Lower lobe of right lung (tissue), 2 donors: ENCODE measurements at regions not wholly inside any gene's neighbourhood (a gene's known extent, or its start where the extent isn't known, plus 50 kb on each side); places are given as distances from the start of the nearest gene placed in this dataset.
A peak's percentile ranks its signal among the peaks of the same experiment; 100 is the strongest.

Experiments used
- ATAC-seq, 2 donors: fragments of 200-7000 bp; cut with Tn5 transposase; one replicate each; pipeline ENCODE4 v1.9.1; 2020 to 2022; ENCODE audit warnings: mild to moderate bottlenecking in 2 of 2, moderate library complexity in 2 of 2
- DNase-seq: peaks from one replicate; pipeline ENCODE4 v3.0.0-alpha.2; 2020
- H3K27ac ChIP-seq: fragments of 200-600 bp; one replicate; pipeline ENCODE4 v1.8.0; 2022
- H3K27me3 ChIP-seq: fragments of 200-600 bp; one replicate; pipeline ENCODE4 v1.8.0; 2022; ENCODE audit warnings: low read depth
- H3K36me3 ChIP-seq: fragments of 200-600 bp; one replicate; pipeline ENCODE4 v1.8.0; 2022; ENCODE audit warnings: mild to moderate bottlenecking
- H3K4me1 ChIP-seq: fragments of 200-600 bp; one replicate; pipeline ENCODE4 v1.8.0; 2022
- H3K4me3 ChIP-seq: fragments of 200-600 bp; one replicate; pipeline ENCODE4 v1.8.0; 2022; ENCODE audit warnings: mild to moderate bottlenecking
- H3K9me3 ChIP-seq: fragments of 200-600 bp; one replicate; pipeline ENCODE4 v1.8.0; 2022
- intact Hi-C: fragments of 100-400 bp; cut with DNase I; formaldehyde crosslinking; loops from one replicate; pipeline ENCODE4 v1.11.0; 2022
- TF ChIP-seq, protein P1 (sequence below): fragments of 200-600 bp; IDR thresholded peaks from one replicate; pipeline ENCODE4 v1.8.0; 2022; ENCODE audit warnings: antibody characterized with exemption, mild to moderate bottlenecking
- donor health status: DM: no; HTN: yes; CAD: no; lungs with severe emphysema.

DNA sequence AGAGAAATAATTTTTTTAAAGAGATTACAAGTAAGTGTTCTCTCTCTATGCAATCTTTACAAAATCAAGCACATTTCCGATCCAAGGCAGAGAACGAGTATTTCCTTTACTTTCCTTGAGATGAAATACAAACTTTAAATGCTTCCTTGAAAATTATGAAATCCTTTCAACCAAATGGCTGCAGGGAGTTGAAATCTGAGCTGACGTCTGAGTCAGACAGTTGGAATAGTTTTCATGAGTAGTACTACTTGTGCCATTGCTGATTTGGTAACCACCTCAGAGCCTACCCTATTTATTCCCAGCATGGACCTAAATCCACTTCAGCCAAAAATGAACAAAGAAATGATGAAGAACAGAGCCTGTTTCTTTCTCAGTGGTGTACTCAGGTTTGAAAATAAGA is 183.6 kb downstream of the GIPC2 start:
- intact Hi-C loops = no loop called here
- Histone ChIP-seq H3K4me1 (no peaks in the 10 kb centered on the region), H3K27ac (no peak overlapping the region), H3K36me3 (no peaks in the 10 kb centered on the region), H3K4me3 (peak overlapping the region; percentile 27), H3K9me3 (no peaks in the 10 kb centered on the region), H3K27me3 (no peaks in the 10 kb centered on the region)
- TF ChIP-seq, protein P1, sequence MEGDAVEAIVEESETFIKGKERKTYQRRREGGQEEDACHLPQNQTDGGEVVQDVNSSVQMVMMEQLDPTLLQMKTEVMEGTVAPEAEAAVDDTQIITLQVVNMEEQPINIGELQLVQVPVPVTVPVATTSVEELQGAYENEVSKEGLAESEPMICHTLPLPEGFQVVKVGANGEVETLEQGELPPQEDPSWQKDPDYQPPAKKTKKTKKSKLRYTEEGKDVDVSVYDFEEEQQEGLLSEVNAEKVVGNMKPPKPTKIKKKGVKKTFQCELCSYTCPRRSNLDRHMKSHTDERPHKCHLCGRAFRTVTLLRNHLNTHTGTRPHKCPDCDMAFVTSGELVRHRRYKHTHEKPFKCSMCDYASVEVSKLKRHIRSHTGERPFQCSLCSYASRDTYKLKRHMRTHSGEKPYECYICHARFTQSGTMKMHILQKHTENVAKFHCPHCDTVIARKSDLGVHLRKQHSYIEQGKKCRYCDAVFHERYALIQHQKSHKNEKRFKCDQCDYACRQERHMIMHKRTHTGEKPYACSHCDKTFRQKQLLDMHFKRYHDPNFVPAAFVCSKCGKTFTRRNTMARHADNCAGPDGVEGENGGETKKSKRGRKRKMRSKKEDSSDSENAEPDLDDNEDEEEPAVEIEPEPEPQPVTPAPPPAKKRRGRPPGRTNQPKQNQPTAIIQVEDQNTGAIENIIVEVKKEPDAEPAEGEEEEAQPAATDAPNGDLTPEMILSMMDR = no peak
- ATAC-seq (peak; percentile 81 to 93), DNase-seq (no peak)

DNA sequence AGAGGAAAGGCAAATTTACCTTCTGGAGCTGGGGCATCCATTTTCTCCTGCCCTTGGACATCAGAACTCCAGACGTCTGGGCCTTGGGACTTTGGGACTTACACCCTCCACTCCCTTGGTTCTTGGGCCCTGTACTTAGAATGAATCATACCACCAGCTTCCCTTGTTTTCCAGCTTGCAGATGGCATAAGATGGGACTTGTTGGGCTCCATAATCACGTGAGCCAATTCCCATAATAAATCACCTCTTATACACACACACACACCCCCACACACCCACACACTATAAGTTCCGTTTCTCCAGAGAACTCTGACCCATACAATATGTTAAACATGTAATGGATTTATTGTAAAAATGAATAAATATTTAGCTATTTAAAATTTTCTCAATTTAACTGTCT is 185.7 kb downstream of the GIPC2 start:
- H3K4me3 ChIP-seq = peak overlapping the region; percentile 27
- ATAC-seq = no peak
- H3K36me3 ChIP-seq = no peaks in the 10 kb centered on the region
- H3K27ac ChIP-seq = no peak overlapping the region
- intact Hi-C loops = no loop called here
- DNase-seq = no peak
- no peaks in the 10 kb centered on the region for H3K27me3 ChIP-seq
- H3K9me3 ChIP-seq = no peaks in the 10 kb centered on the region
- H3K4me1 ChIP-seq = no peaks in the 10 kb centered on the region
- TF ChIP-seq, protein P1 = no peak

DNA sequence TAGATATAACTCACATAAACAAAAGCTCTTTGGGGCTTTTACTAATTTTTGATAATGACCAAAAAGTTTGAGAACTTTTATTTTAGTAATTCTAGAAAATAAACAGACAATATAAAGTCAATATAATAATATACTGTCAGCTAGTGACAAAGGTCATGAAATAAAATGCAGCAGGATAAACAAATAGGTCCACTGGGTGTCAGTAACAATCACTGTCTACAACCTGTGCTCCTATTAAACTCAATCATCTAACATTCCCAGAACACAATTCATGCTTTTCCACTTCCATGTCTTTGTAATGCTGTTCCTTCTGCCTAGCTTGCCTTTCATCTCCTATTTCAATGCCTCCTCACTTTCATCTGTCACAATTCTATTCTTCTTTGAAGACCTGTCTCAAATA is 186.1 kb downstream of the GIPC2 start:
- Histone ChIP-seq H3K27ac (no peak overlapping the region), H3K4me1 (no peaks in the 10 kb centered on the region), H3K36me3 (no peaks in the 10 kb centered on the region), H3K9me3 (no peaks in the 10 kb centered on the region), H3K4me3 (no peak overlapping the region), H3K27me3 (no peaks in the 10 kb centered on the region)
- no peak for ATAC-seq
- no peak for DNase-seq
- intact Hi-C loops = no loop called here
- TF ChIP-seq, protein P1 = no peak

DNA sequence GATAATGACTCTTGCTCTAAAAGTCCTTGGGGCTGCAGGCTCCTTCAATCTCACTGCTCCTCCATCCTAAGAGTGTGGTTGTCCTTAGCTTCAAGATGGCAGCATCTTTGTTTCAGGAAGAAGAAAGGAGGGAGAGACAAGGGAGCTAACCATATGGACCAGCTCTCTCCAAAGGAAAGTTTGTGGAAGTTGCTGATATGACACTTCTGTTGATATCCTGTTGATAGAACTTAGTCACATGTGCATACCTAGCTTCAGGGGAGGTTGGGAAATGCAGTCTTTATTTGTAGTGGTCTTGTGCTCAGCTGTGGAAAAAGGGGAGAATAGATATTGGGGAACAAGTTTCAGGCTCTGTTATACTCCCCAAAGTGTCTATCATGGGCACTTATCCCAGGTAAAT is 186.9 kb downstream of the GIPC2 start:
- Histone ChIP-seq H3K27me3 (no peaks in the 10 kb centered on the region), H3K9me3 (no peaks in the 10 kb centered on the region), H3K4me3 (no peak overlapping the region), H3K36me3 (no peaks in the 10 kb centered on the region), H3K27ac (no peak overlapping the region), H3K4me1 (no peaks in the 10 kb centered on the region)
- ATAC-seq = no peak
- TF ChIP-seq, protein P1 = no peak
- DNase-seq = no peak
- intact Hi-C loops = no loop called here

DNA sequence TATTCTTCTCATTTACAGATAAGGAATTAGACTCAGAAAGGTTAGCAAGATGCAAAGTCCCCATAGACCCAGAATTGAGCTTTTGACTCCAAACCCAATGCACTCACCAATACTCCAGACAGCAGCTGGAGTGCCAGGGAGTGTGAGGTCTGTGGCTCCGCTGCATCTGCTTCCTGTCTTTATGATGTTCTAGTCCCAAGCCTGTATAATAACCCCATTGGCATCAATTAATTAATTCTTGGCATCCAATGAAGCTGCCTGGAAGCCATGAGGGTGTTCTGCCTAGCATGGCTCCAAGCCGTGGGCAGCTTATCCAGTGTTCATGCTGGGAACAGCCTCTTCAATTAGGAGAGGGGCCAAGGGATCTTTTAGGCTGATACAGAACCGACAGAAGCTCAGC is 188.7 kb downstream of the GIPC2 start:
- Histone ChIP-seq H3K9me3 (no peaks in the 10 kb centered on the region), H3K36me3 (no peaks in the 10 kb centered on the region), H3K4me3 (no peak overlapping the region), H3K27me3 (no peaks in the 10 kb centered on the region), H3K4me1 (no peaks in the 10 kb centered on the region), H3K27ac (no peak overlapping the region)
- ATAC-seq (no peak), DNase-seq (no peak)
- intact Hi-C loops = no loop called here
- TF ChIP-seq, protein P1 = no peak

DNA sequence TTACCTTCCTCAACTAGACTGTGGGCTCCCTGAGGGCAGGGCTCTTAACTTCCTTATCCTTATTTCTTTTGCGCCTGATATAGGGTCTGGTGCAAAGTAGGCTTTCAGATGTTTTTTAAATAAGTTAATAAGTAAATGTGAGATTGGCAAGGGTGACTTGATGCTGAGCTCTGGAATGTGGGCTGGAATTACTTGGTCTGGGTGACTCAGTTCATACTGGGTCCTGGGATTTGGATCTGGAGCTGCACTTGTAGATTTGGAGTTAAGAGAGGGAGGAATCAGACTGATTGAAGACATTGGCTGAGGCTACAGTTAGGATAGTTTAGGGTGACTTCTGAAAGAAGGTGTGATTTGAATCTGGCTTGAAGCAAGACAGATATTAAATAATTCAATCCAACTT is 190.9 kb downstream of the GIPC2 start:
- DNase-seq (no peak), ATAC-seq (no peak)
- TF ChIP-seq, protein P1 = no peak
- Histone ChIP-seq H3K27ac (peak overlapping the region; percentile 41), H3K36me3 (no peaks in the 10 kb centered on the region), H3K4me3 (no peak overlapping the region), H3K9me3 (no peaks in the 10 kb centered on the region), H3K4me1 (no peaks in the 10 kb centered on the region), H3K27me3 (no peaks in the 10 kb centered on the region)
- intact Hi-C loops = no loop called here
